CD14-positive monocyte (primary cell): ENCODE measurements at regions not wholly inside any gene's neighbourhood (a gene's known extent, or its start where the extent isn't known, plus 50 kb on each side); places are given as distances from the start of the nearest gene placed in this dataset.
A peak's percentile ranks its signal among the peaks of the same experiment; 100 is the strongest.

Experiments
- DNase-seq, 3 donors: peaks; one replicate each; pipeline ENCODE4 v3.0.0-alpha.2; 2011 to 2022
- H2AFZ ChIP-seq: 2 replicates; pipeline ENCODE4 v1.6.0; 2012; ENCODE audit warnings: mild to moderate bottlenecking, low read depth, low read length, inconsistent platforms; ENCODE audit not compliant: insufficient read depth, poor library complexity, severe bottlenecking
- H3K27ac ChIP-seq, 2 donors: 1 replicate in 1 of 2; 2 replicates in 1 of 2; pipeline ENCODE4 v1.5.1; 2012 to 2013; ENCODE audit warnings: low read length in 2 of 2, control low read depth in 1 of 2, inconsistent platforms in 1 of 2, low read depth in 1 of 2, mild to moderate bottlenecking in 1 of 2
- H3K27me3 ChIP-seq, 2 donors: one replicate each; pipeline versions ENCODE4 v1.6.0 to v1.6.1; 2011 to 2013; ENCODE audit warnings: low read length in 2 of 2; ENCODE audit not compliant: control insufficient read depth in 2 of 2, insufficient read depth in 2 of 2
- H3K36me3 ChIP-seq, 2 donors: replicated peaks in 1 of 2; 1 replicate in 1 of 2; 2 replicates in 1 of 2; pipeline versions ENCODE4 v1.5.1 to v1.6.1; 2012 to 2013; ENCODE audit warnings: low read length in 2 of 2, control low read depth in 1 of 2, inconsistent platforms in 1 of 2, mild to moderate bottlenecking in 1 of 2; ENCODE audit not compliant: insufficient read depth in 2 of 2, control insufficient read depth in 1 of 2
- H3K4me1 ChIP-seq, 2 donors: 1 replicate in 1 of 2; 2 replicates in 1 of 2; pipeline versions ENCODE4 v1.5.1 to v1.6.1; 2012 to 2013; ENCODE audit warnings: low read length in 2 of 2, control low read depth in 1 of 2, inconsistent platforms in 1 of 2, mild to moderate bottlenecking in 1 of 2, moderate library complexity in 1 of 2; ENCODE audit not compliant: insufficient read depth in 2 of 2, control insufficient read depth in 1 of 2
- H3K4me2 ChIP-seq: replicated peaks from 2 replicates; pipeline ENCODE3; 2012; ENCODE audit warnings: low read length, moderate library complexity, mild to moderate bottlenecking; ENCODE audit not compliant: poor library complexity, severe bottlenecking; ENCODE audit errors: extremely low read depth
- H3K4me3 ChIP-seq, 3 experiments: fragments of 200-600 bp in 1 of 3; sonication (generic) in 1 of 3; replicated peaks in 1 of 3; 1 replicate in 2 of 3; 2 replicates in 1 of 3; pipeline ENCODE4 v1.5.1; 2011 to 2013; ENCODE audit warnings: low read length in 3 of 3, mild to moderate bottlenecking in 3 of 3, control low read depth in 2 of 3, low read depth in 2 of 3, inconsistent platforms in 1 of 3, moderate library complexity in 1 of 3
- H3K79me2 ChIP-seq: 2 replicates; pipeline ENCODE4 v1.6.0; 2012; ENCODE audit warnings: mild to moderate bottlenecking, control low read depth, inconsistent platforms, low read length, moderate library complexity; ENCODE audit not compliant: insufficient read depth
- H3K9ac ChIP-seq: 2 replicates; pipeline ENCODE4 v1.6.0; 2017; ENCODE audit warnings: low read length, mild to moderate bottlenecking; ENCODE audit not compliant: insufficient read depth, poor library complexity, severe bottlenecking
- H3K9me3 ChIP-seq, 2 donors: replicated peaks in 1 of 2; 1 replicate in 1 of 2; 2 replicates in 1 of 2; pipeline versions ENCODE4 v1.5.1 to v1.6.1; 2012 to 2013; ENCODE audit warnings: low read length in 2 of 2, control low read depth in 1 of 2; ENCODE audit not compliant: control insufficient read depth in 1 of 2, insufficient read depth in 1 of 2
- H4K20me1 ChIP-seq: 2 replicates; pipeline ENCODE4 v1.6.0; 2012; ENCODE audit warnings: mild to moderate bottlenecking, low read length, control low read depth, moderate library complexity; ENCODE audit not compliant: insufficient read depth
- H3K27ac Mint-ChIP-seq, 7 donors: one replicate each; pipeline ENCODE4 v1.8.0; 2020; ENCODE audit warnings: mild to moderate bottlenecking in 7 of 7, mixed read lengths in 7 of 7, moderate library complexity in 6 of 7, inconsistent platforms in 2 of 7
- H3K27me3 Mint-ChIP-seq, 3 donors: one replicate each; pipeline ENCODE4 v1.8.0; 2021 to 2022; ENCODE audit warnings: low read depth in 3 of 3, mild to moderate bottlenecking in 3 of 3, mixed read lengths in 3 of 3, moderate library complexity in 3 of 3, inconsistent platforms in 1 of 3
- H3K36me3 Mint-ChIP-seq, 2 donors: one replicate each; pipeline ENCODE4 v1.8.0; 2020; ENCODE audit warnings: mixed read lengths in 2 of 2, inconsistent platforms in 1 of 2, mild to moderate bottlenecking in 1 of 2
- H3K4me1 Mint-ChIP-seq: one replicate; pipeline ENCODE4 v1.8.0; 2020; ENCODE audit warnings: mild to moderate bottlenecking, mixed read lengths
- H3K4me3 Mint-ChIP-seq, 2 donors: one replicate each; pipeline ENCODE4 v1.8.0; 2020; ENCODE audit warnings: mild to moderate bottlenecking in 2 of 2, mixed read lengths in 2 of 2, moderate library complexity in 1 of 2
- H3K9me3 Mint-ChIP-seq, 7 donors: one replicate each; pipeline ENCODE4 v1.8.0; 2020 to 2022; ENCODE audit warnings: mixed read lengths in 7 of 7, mild to moderate bottlenecking in 6 of 7, moderate library complexity in 6 of 7, inconsistent platforms in 2 of 7
- WGBS: methylation state at CpG from one replicate; pipeline ENCODE4 v1.1.5; 2013; ENCODE audit warnings: missing lambda C conversion rate; ENCODE audit not compliant: insufficient coverage; 5-methylcytosine and 5-hydroxymethylcytosine counted together
- intact Hi-C, 2 donors: fragments of 100-400 bp; cut with micrococcal nuclease; formaldehyde crosslinking; loops; one replicate each; pipeline versions ENCODE4 v1.15.0 to v1.15.1; 2023
- TF ChIP-seq, protein P1 (sequence below): fragments of 200-600 bp; IDR thresholded peaks from one replicate; pipeline ENCODE4 v1.8.0; 2022; ENCODE audit warnings: antibody characterized with exemption, mild to moderate bottlenecking

DNA sequence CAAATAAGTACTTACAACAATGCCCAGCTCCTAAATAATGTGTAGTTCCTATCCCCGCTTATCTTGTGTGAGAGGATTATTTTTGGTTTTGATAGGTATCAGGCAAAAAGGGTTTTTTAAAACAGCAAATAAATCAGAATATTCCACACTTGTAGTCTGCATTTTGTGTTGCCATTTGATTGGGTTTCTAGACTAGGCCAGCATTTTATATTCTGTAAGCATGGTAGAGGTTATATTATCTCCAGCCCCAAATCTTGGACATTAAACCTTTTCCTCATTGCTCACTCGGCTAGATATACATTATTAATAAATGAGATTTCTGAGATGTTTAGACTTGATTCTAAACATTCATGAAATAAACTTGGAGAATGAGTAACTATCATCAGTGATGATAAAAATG, 165.7 kb upstream of the C1orf21 start:
- intact Hi-C loops, result loop anchor here in 1 of 2 donors (10.0 kb wide), 1 partner anchor 444 kb away; no protein-coding TSS in a partner anchor
- no peak overlapping the region for H2AFZ ChIP-seq
- no peak overlapping the region for H3K9ac ChIP-seq
- H3K4me3 ChIP-seq, result no peak overlapping the region
- H4K20me1 ChIP-seq, result no peaks in the 10 kb centered on the region
- Mint-ChIP-seq H3K27me3 (no peaks in the 10 kb centered on the region), H3K36me3 (no peaks in the 10 kb centered on the region), H3K9me3 (no peaks in the 10 kb centered on the region), H3K4me3 (no peak overlapping the region), H3K4me1 (peaks cover 6% of the 10 kb centered on the region), H3K27ac (no peak overlapping the region)
- no peaks in the 10 kb centered on the region for H3K27me3 ChIP-seq
- no peaks in the 10 kb centered on the region for H3K36me3 ChIP-seq
- WGBS, result no CpG with 5 or more reads among the region's 2 CpGs
- H3K9me3 ChIP-seq, result no peaks in the 10 kb centered on the region
- no peaks in the 10 kb centered on the region for H3K4me1 ChIP-seq
- H3K27ac ChIP-seq, result no peak overlapping the region
- H3K79me2 ChIP-seq, result no peaks in the 10 kb centered on the region
- no peak for DNase-seq
- H3K4me2 ChIP-seq, result no peak overlapping the region
- TF ChIP-seq, protein P1, sequence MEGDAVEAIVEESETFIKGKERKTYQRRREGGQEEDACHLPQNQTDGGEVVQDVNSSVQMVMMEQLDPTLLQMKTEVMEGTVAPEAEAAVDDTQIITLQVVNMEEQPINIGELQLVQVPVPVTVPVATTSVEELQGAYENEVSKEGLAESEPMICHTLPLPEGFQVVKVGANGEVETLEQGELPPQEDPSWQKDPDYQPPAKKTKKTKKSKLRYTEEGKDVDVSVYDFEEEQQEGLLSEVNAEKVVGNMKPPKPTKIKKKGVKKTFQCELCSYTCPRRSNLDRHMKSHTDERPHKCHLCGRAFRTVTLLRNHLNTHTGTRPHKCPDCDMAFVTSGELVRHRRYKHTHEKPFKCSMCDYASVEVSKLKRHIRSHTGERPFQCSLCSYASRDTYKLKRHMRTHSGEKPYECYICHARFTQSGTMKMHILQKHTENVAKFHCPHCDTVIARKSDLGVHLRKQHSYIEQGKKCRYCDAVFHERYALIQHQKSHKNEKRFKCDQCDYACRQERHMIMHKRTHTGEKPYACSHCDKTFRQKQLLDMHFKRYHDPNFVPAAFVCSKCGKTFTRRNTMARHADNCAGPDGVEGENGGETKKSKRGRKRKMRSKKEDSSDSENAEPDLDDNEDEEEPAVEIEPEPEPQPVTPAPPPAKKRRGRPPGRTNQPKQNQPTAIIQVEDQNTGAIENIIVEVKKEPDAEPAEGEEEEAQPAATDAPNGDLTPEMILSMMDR, result no peak

DNA sequence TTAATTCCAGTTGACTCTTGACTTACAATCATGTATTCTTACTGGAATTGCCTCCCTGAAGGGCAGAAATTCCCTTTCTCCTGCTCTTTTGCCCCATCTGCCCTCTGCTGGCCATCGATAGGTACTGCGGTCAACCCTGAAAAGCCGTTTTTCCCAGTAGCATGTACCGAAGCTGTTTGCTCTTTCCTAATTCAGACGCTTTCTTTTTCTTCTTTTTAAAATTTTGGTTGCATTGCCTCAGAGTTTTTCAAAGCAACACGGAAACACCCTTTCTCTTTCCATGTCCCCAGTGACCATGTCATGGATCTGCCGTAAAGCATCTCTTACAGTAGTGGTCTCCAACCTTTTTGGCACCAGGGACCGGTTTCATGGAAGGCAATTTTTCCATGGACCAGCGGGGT, 164.2 kb upstream of the C1orf21 start:
- Mint-ChIP-seq H3K27me3 (peaks cover 0 to 1% (median 0%) of the 10 kb centered on the region in 3 donors), H3K4me1 (peaks cover 6% of the 10 kb centered on the region), H3K4me3 (peak overlapping the region; percentile 26 to 65), H3K36me3 (no peaks in the 10 kb centered on the region), H3K27ac (no peak overlapping the region), H3K9me3 (peaks cover 0 to 2% (median 0%) of the 10 kb centered on the region in 7 donors)
- no peaks in the 10 kb centered on the region for H4K20me1 ChIP-seq
- no peak overlapping the region for H3K27ac ChIP-seq
- H3K4me3 ChIP-seq, result no peak overlapping the region
- peak overlapping the region; percentile 29 for H3K4me2 ChIP-seq
- H3K9ac ChIP-seq, result no peak overlapping the region
- 2% methylated on average over 5 of the region's 9 CpGs for WGBS
- no peaks in the 10 kb centered on the region for H3K36me3 ChIP-seq
- TF ChIP-seq, protein P1, result peak; percentile 97
- no peak overlapping the region for H2AFZ ChIP-seq
- DNase-seq, result peak; percentile 27 to 59 (median 46)
- intact Hi-C loops, result loop anchor here (2.0 to 10.0 kb wide), 2 partner anchors 148 to 442 kb away; no protein-coding TSS in a partner anchor
- H3K27me3 ChIP-seq, result no peaks in the 10 kb centered on the region
- no peaks in the 10 kb centered on the region for H3K9me3 ChIP-seq
- no peaks in the 10 kb centered on the region for H3K4me1 ChIP-seq
- H3K79me2 ChIP-seq, result no peaks in the 10 kb centered on the region
